Adrenal gland (tissue), 9 donors: ENCODE measurements at regions not wholly inside any gene's neighbourhood (a gene's known extent, or its start where the extent isn't known, plus 50 kb on each side); places are given as distances from the start of the nearest gene placed in this dataset.

Source experiments
- DNase-seq, 7 donors: peaks; one replicate each; pipeline ENCODE4 v3.0.0-alpha.2; 2019 to 2020
- H3K27ac ChIP-seq, 5 donors: fragments of 200-600 bp; sonication (generic) in 4 of 5; 1 replicate in 3 of 5; 2 replicates in 2 of 5; pipeline versions ENCODE4 v1.5.1 to v1.8.0; 2016 to 2020; ENCODE audit warnings: mild to moderate bottlenecking in 1 of 5
- H3K27me3 ChIP-seq: fragments of 200-600 bp; 2 replicates; pipeline ENCODE4 v1.8.0; 2021
- H3K36me3 ChIP-seq, 2 donors: fragments of 200-600 bp; replicated peaks in 1 of 2; 1 replicate in 1 of 2; 2 replicates in 1 of 2; pipeline versions ENCODE4 v1.5.1 to v1.8.0; 2018 to 2022
- H3K4me1 ChIP-seq, 2 donors: fragments of 200-600 bp; replicated peaks in 1 of 2; 1 replicate in 1 of 2; 2 replicates in 1 of 2; pipeline versions ENCODE4 v1.5.1 to v1.8.0; 2018 to 2021
- H3K4me3 ChIP-seq, 4 donors: fragments of 200-600 bp; sonication (generic) in 3 of 4; one replicate each; pipeline ENCODE4 v1.5.1; 2016 to 2018
- H3K9me3 ChIP-seq, 3 donors: fragments of 200-600 bp; sonication (generic) in 1 of 3; replicated peaks in 1 of 3; 1 replicate in 2 of 3; 2 replicates in 1 of 3; pipeline versions ENCODE4 v1.5.1 to v1.8.0; 2016 to 2021
- POLR2A ChIP-seq, 2 donors: fragments of 450-650 bp; IDR thresholded peaks; one replicate each; pipeline ENCODE4 v1.6.1; 2017; ENCODE audit warnings: antibody characterized with exemption in 2 of 2, mild to moderate bottlenecking in 2 of 2, moderate library complexity in 1 of 2
- WGBS, 4 donors: extraction: QIAGEN DNeasy Blood & Tissue Kit in 2 of 4; methylation state at CpG; one replicate each; pipeline versions ENCODE4 v1.1.5 to v1.1.7; 2013 to 2017; 5-methylcytosine and 5-hydroxymethylcytosine counted together
- intact Hi-C, 2 donors: fragments of 100-400 bp; cut with DNase I; formaldehyde crosslinking; loops; one replicate each; pipeline versions ENCODE4 v1.14.1 to v1.15.0; 2022 to 2023
- TF ChIP-seq, protein P1 (sequence below), 6 experiments: fragments of 450-650 bp in 4 of 6; fragments of 200-600 bp in 2 of 6; sonication (generic) in 1 of 6; IDR thresholded peaks; 1 replicate in 5 of 6; 2 replicates in 1 of 6; pipeline versions ENCODE4 v1.5.1 to v1.8.0; 2016 to 2021; ENCODE audit warnings: antibody characterized with exemption in 6 of 6, mild to moderate bottlenecking in 2 of 6, moderate library complexity in 1 of 6
- donor health status: healthy with polysubstance abuse.
- donor health status: Bipolar disorder and iron deficiency.
- donor health status: DM: yes; HTN: yes; CAD: no.
- donor health status: DM: no; HTN: no; CAD: no.
- donor health status: DM: no; HTN: no; CAD: no.

GRCh38 chr7:119197172-119197876 lies 972.8 kb downstream of the ANKRD7 start:
- 74 to 84% (median 79%) methylated on average over 7 to 9 of the region's 9 CpGs for WGBS, 4 donors
- DNase-seq: no peak
- Histone ChIP-seq H3K4me3 (no peak overlapping the region), H3K36me3 (no peaks in the 10 kb centered on the region), H3K27me3 (no peaks in the 10 kb centered on the region), H3K9me3 (no peaks in the 10 kb centered on the region), H3K27ac (no peak overlapping the region), H3K4me1 (no peaks in the 10 kb centered on the region)
- TF ChIP-seq POLR2A (IDR thresholded peaks at IDR 0.05): no peak
- TF ChIP-seq, protein P1, sequence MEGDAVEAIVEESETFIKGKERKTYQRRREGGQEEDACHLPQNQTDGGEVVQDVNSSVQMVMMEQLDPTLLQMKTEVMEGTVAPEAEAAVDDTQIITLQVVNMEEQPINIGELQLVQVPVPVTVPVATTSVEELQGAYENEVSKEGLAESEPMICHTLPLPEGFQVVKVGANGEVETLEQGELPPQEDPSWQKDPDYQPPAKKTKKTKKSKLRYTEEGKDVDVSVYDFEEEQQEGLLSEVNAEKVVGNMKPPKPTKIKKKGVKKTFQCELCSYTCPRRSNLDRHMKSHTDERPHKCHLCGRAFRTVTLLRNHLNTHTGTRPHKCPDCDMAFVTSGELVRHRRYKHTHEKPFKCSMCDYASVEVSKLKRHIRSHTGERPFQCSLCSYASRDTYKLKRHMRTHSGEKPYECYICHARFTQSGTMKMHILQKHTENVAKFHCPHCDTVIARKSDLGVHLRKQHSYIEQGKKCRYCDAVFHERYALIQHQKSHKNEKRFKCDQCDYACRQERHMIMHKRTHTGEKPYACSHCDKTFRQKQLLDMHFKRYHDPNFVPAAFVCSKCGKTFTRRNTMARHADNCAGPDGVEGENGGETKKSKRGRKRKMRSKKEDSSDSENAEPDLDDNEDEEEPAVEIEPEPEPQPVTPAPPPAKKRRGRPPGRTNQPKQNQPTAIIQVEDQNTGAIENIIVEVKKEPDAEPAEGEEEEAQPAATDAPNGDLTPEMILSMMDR (IDR thresholded peaks at IDR 0.05): no peak
- intact Hi-C loops: no loop called here

DNA sequence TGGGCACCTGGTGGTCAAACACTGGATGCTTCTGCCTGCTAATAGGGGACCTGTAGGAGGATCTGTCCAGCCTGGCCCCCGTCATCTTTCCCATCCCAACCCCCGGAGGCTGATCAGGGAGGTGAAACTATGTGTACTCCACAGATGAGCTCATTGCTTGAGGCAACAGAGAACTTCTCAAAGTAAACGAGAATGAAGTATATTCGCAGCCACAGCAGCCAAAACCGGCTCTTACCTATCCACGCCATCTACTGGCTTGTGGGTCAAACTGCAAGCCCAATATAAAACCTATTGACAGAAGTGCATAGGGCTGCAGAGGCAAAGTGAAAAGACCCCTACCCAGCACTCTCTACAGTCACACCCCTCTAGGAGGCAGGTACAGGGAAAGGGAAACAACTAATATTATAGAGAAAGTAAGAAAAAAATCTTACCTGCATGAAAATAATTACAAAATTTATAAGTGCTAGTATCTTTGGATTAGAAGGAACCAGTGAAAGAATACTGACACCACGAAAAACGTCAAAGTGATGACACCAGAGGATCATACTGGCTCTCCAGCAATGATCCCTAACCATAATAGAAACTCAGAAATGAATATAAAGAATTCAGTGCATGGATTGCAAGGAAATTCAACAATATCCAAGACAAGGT lies 973.5 kb downstream of the ANKRD7 start:
- Histone ChIP-seq H3K9me3 (no peaks in the 10 kb centered on the region), H3K27ac (no peak overlapping the region), H3K4me1 (no peaks in the 10 kb centered on the region), H3K36me3 (no peaks in the 10 kb centered on the region), H3K4me3 (no peak overlapping the region), H3K27me3 (no peaks in the 10 kb centered on the region)
- intact Hi-C loops: no loop called here
- TF ChIP-seq POLR2A (IDR thresholded peaks at IDR 0.05): no peak
- TF ChIP-seq, protein P1 (IDR thresholded peaks at IDR 0.05): peak; percentile 30 to 59 (median 47)
- peak; percentile 22 to 69 (median 44) for DNase-seq
- 19 to 24% (median 20%) methylated on average over 7 to 8 of the region's 8 CpGs for WGBS, 4 donors

DNA sequence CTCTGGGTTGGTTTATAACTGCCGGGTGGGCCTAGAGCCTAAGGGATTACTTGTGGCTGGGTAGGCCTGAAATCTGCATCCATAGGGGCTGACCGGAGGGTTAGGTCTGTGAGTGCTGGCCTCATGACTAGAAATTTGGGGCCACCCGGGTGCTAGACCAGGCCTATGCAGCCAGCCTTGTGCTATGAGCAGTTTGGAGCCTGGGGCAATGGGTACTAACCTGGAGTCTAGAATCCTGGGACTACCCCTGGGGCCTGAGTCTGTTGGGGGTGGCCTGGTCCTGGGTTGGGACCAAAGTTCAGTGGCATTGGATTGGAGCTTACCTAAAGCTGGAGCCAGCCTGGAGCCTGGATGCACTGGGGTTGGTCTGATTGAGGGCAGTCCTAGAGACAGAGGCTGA lies 995.2 kb downstream of the ANKRD7 start:
- no peak overlapping the region for H3K4me3 ChIP-seq
- H3K9me3 ChIP-seq: no peaks in the 10 kb centered on the region
- no peaks in the 10 kb centered on the region for H3K4me1 ChIP-seq
- TF ChIP-seq, protein P1 (IDR thresholded peaks at IDR 0.05): no peak
- no peak for TF ChIP-seq POLR2A (IDR thresholded peaks at IDR 0.05)
- H3K36me3 ChIP-seq: no peaks in the 10 kb centered on the region
- intact Hi-C loops: no loop called here
- H3K27me3 ChIP-seq: no peaks in the 10 kb centered on the region
- no peak overlapping the region for H3K27ac ChIP-seq
- WGBS, 4 donors: 90 to 100% (median 90%) methylated on average over 1 to 3 of the region's 3 CpGs
- DNase-seq: no peak

GRCh38 chr7:119223930-119224329 lies 999.4 kb downstream of the ANKRD7 start:
- H3K4me1 ChIP-seq: no peaks in the 10 kb centered on the region
- no peak for TF ChIP-seq POLR2A (IDR thresholded peaks at IDR 0.05)
- TF ChIP-seq, protein P1 (IDR thresholded peaks at IDR 0.05): no peak
- no peak for DNase-seq
- intact Hi-C loops: no loop called here
- 53 to 68% (median 66%) methylated on average over 2 of the region's 2 CpGs for WGBS, 4 donors
- no peak overlapping the region for H3K4me3 ChIP-seq
- H3K9me3 ChIP-seq: no peaks in the 10 kb centered on the region
- H3K36me3 ChIP-seq: no peaks in the 10 kb centered on the region
- H3K27ac ChIP-seq: no peak overlapping the region
- H3K27me3 ChIP-seq: no peaks in the 10 kb centered on the region
